T-cell (primary cell): ENCODE measurements at regions not wholly inside any gene's neighbourhood (a gene's known extent, or its start where the extent isn't known, plus 50 kb on each side); places are given as distances from the start of the nearest gene placed in this dataset.

Experiments used
- ATAC-seq, 4 experiments: fragments of 200-7000 bp in 3 of 4; fragments of 150-1000 bp in 1 of 4; cut with Tn5 transposase; replicated peaks in 1 of 4; 1 replicate in 3 of 4; 2 replicates in 1 of 4; pipeline ENCODE4 v1.10.0; 2021; ENCODE audit warnings: moderate library complexity in 3 of 4, mild to moderate bottlenecking in 2 of 4, moderate number of reproducible peaks in 1 of 4
- CTCF ChIA-PET, 2 donors: fragments of 300-600 bp; sonication (Branson Sonifier 250); formaldehyde crosslinking; loops; one replicate each; lab custom pipeline; 2022; ENCODE audit warnings: antibody characterized with exemption in 2 of 2; lab: Charles Lee
- POLR2A ChIA-PET, 2 donors: fragments of 300-600 bp; sonication (Branson Sonifier 250); formaldehyde crosslinking; loops; one replicate each; lab custom pipeline; 2022; ENCODE audit warnings: antibody characterized with exemption in 2 of 2; lab: Charles Lee
- DNase-seq, 35 experiments: peaks; one replicate each; pipeline versions ENCODE4 v3.0.0 to v3.0.0-alpha.2; 2013 to 2023
- H3K27ac ChIP-seq: one replicate; pipeline ENCODE4 v1.5.1; 2013; ENCODE audit warnings: low read length
- H3K27me3 ChIP-seq, 2 experiments: replicated peaks in 1 of 2; 1 replicate in 1 of 2; 2 replicates in 1 of 2; pipeline versions ENCODE4 v1.6.1 to v1.7.0; 2013; ENCODE audit warnings: low read length in 1 of 2, mixed read lengths in 1 of 2; ENCODE audit not compliant: control insufficient read depth in 2 of 2, insufficient read depth in 2 of 2; ENCODE audit errors: extremely low read depth in 1 of 2
- H3K36me3 ChIP-seq, 2 donors: 1 replicate in 1 of 2; 2 replicates in 1 of 2; pipeline versions ENCODE4 v1.6.1 to v1.7.0; 2013; ENCODE audit warnings: low read length in 1 of 2; ENCODE audit not compliant: control insufficient read depth in 2 of 2, insufficient read depth in 1 of 2; ENCODE audit errors: extremely low read depth in 1 of 2
- H3K4me1 ChIP-seq, 2 experiments: 1 replicate in 1 of 2; 2 replicates in 1 of 2; pipeline versions ENCODE4 v1.6.1 to v1.7.0; 2013; ENCODE audit warnings: low read length in 2 of 2, mixed read lengths in 1 of 2; ENCODE audit not compliant: insufficient read depth in 2 of 2, control insufficient read depth in 1 of 2; ENCODE audit errors: extremely low read depth in 1 of 2
- H3K4me3 ChIP-seq, 2 donors: 1 replicate in 1 of 2; 2 replicates in 1 of 2; pipeline versions ENCODE4 v1.5.1 to v1.7.0; 2013; ENCODE audit warnings: mild to moderate bottlenecking in 2 of 2, low read length in 1 of 2, moderate library complexity in 1 of 2; ENCODE audit not compliant: control insufficient read depth in 1 of 2; ENCODE audit errors: extremely low read depth in 1 of 2
- H3K9me3 ChIP-seq: 2 replicates; pipeline ENCODE4 v1.7.0; 2013
- H3K27ac Mint-ChIP-seq, 2 donors: one replicate each; pipeline ENCODE4 v1.8.0; 2020 to 2021; ENCODE audit warnings: mild to moderate bottlenecking in 2 of 2, mixed read lengths in 2 of 2
- H3K27me3 Mint-ChIP-seq, 2 donors: one replicate each; pipeline ENCODE4 v1.8.0; 2021 to 2022; ENCODE audit warnings: mixed read lengths in 2 of 2
- H3K36me3 Mint-ChIP-seq: one replicate; pipeline ENCODE4 v1.8.0; 2021; ENCODE audit warnings: mixed read lengths
- H3K4me1 Mint-ChIP-seq, 3 donors: one replicate each; pipeline ENCODE4 v1.8.0; 2020 to 2022; ENCODE audit warnings: mixed read lengths in 3 of 3, mild to moderate bottlenecking in 1 of 3
- H3K4me3 Mint-ChIP-seq, 3 donors: one replicate each; pipeline ENCODE4 v1.8.0; 2020 to 2022; ENCODE audit warnings: mild to moderate bottlenecking in 3 of 3, mixed read lengths in 3 of 3, moderate library complexity in 3 of 3
- H3K9me3 Mint-ChIP-seq, 3 donors: one replicate each; pipeline ENCODE4 v1.8.0; 2020 to 2022; ENCODE audit warnings: mixed read lengths in 3 of 3
- WGBS: methylation state at CpG from one replicate; pipeline ENCODE4 v1.1.5; 2013; ENCODE audit warnings: missing lambda C conversion rate; ENCODE audit not compliant: insufficient coverage; 5-methylcytosine and 5-hydroxymethylcytosine counted together

DNA sequence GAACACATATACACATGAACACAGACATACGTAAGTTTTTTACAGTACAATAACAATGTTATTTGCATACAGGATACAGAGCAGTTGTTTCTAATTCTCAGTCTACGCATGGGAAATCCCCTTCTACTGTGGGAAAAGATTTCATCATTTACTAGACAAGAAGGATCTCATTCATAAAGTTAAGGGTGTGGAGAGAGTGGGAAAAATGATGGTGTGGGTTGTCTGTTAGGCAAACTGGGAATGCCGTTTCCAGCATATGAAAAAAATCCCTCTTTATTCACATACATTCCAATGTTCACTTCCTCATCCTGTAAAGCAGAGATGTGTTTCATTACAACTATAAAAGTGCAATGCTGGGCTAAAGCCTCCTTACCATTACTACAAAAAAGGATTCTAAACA is 120.9 kb downstream of the SINHCAF start:
- Mint-ChIP-seq H3K4me1 (peaks cover 8 to 14% (median 9%) of the 10 kb centered on the region in 3 donors), H3K4me3 (no peak overlapping the region), H3K27ac (no peak overlapping the region), H3K27me3 (peaks cover 8 to 17% of the 10 kb centered on the region in 2 donors), H3K36me3 (no peaks in the 10 kb centered on the region), H3K9me3 (no peaks in the 10 kb centered on the region)
- CTCF ChIA-PET = no interaction called here
- no peaks in the 10 kb centered on the region for H3K27me3 ChIP-seq
- DNase-seq = peak in 1 of 35 experiments; percentile 25
- no peak overlapping the region for H3K4me3 ChIP-seq
- no CpG with 5 or more reads among the region's 3 CpGs for WGBS
- peak in 1 of 4 experiments; percentile 73 for ATAC-seq
- H3K9me3 ChIP-seq = no peaks in the 10 kb centered on the region
- POLR2A ChIA-PET = no interaction called here
- no peaks in the 10 kb centered on the region for H3K4me1 ChIP-seq
- no peak overlapping the region for H3K27ac ChIP-seq
- H3K36me3 ChIP-seq = no peaks in the 10 kb centered on the region

DNA sequence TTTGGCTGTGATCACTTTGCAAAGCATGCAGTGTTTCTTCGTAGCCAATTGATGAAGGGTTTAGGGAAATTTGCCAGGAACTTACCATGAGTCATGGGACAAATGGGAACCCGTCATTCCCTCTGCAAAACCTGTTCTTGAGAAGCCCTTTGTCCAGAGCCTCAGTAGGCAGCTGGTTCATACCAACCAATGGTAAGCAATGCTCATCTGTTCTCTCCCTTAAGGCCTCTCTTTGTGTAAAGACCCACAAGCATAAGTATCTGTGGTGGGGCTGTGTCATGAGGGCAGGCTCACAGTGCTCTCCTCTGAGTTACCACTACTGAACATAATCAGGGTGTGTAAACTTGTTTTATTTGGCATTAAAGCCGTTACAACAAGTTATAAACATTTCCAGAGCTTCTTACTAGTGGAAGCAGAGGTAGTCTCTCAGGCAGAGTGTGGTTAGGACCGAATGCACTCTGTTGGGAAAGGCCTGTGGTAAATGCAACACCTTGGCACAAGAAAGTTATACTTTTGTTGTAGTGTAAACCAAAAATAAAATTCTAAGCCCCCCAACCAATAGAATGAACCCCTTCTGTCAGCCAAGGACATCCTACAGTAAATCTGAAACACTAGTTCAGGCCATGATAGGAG is 119.8 kb downstream of the SINHCAF start:
- peaks cover 8 to 15% of the 10 kb centered on the region in 2 donors for H3K27me3 Mint-ChIP-seq
- H3K9me3 ChIP-seq = no peaks in the 10 kb centered on the region
- no peaks in the 10 kb centered on the region for H3K9me3 Mint-ChIP-seq
- H3K4me3 Mint-ChIP-seq = no peak overlapping the region
- H3K27me3 ChIP-seq = no peaks in the 10 kb centered on the region
- no peak overlapping the region for H3K27ac Mint-ChIP-seq
- no peak overlapping the region for H3K4me3 ChIP-seq
- no peak overlapping the region for H3K27ac ChIP-seq
- peaks cover 8 to 14% (median 9%) of the 10 kb centered on the region in 3 donors for H3K4me1 Mint-ChIP-seq
- DNase-seq (no peak), ATAC-seq (no peak)
- ChIA-PET CTCF (no interaction called here), POLR2A (no interaction called here)
- H3K4me1 ChIP-seq = no peaks in the 10 kb centered on the region
- 69% methylated on average over 2 of the region's 4 CpGs for WGBS
- no peaks in the 10 kb centered on the region for H3K36me3 Mint-ChIP-seq
- H3K36me3 ChIP-seq = no peaks in the 10 kb centered on the region

DNA sequence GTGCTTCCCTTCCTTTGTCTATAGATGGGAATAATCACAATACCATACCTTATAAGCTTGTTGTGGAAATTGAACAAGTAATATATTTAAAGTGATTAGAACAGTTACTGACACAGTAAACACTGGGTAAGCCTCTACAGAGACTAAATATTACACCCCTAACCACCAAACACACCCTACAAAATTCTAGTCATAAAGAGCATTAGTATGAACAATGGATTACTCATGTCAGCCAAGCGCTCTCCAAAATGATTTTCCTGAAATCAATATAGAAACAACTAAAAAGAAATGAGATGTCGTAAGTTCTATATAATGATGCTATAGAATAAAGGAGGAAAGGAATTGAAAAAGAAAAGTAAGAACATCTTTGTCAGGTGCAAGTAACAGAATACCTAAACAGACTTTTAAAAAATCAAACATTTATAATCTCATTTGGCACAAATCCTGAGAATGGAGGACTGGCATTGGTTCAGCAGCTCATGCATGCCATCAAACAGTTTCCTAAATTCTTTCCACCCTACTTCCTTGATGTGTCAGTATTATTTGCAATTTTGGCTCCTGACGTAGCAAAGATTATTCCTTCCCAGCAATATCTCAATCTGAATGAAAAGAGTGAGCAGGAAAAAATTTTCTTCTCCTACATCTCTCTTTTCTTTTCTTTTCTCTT is 118.0 kb downstream of the SINHCAF start:
- CTCF ChIA-PET = no interaction called here

DNA sequence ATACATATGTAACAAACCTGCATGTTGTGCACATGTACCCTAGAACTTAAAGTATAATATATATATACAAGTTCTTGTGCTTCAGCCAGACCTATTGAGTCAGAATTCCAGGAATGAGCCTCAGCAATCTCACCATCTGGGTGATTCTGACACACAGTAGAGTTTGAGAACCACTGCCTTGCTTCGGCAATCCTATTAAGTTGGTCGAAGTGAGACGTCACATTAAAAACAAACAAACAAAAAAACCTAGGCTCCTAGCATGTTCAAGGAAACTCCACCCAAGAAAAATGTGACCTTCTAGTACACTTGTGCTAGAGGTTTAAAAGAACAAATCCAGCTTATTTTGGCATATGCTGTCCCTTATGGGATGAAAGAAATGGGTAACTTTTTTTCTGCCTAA is 115.8 kb downstream of the SINHCAF start:
- Histone ChIP-seq H3K27ac (no peak overlapping the region), H3K27me3 (peaks cover 0 to 4% of the 10 kb centered on the region in 2 experiments), H3K9me3 (no peaks in the 10 kb centered on the region), H3K4me3 (no peak overlapping the region), H3K4me1 (no peaks in the 10 kb centered on the region), H3K36me3 (no peaks in the 10 kb centered on the region)
- POLR2A ChIA-PET = no interaction called here
- H3K27ac Mint-ChIP-seq = no peak overlapping the region
- DNase-seq = no peak
- H3K9me3 Mint-ChIP-seq = no peaks in the 10 kb centered on the region
- no peak for ATAC-seq
- WGBS = no CpG with 5 or more reads among the region's 3 CpGs
- CTCF ChIA-PET = no interaction called here
- H3K4me3 Mint-ChIP-seq = no peak overlapping the region
- H3K4me1 Mint-ChIP-seq = peaks cover under 1 to 2% (median 1%) of the 10 kb centered on the region in 3 donors
- H3K27me3 Mint-ChIP-seq = peaks cover 0 to 4% of the 10 kb centered on the region in 2 donors
- no peaks in the 10 kb centered on the region for H3K36me3 Mint-ChIP-seq

More for the DNA sequence above, 118.0 kb downstream of the SINHCAF start:
- no peak for ATAC-seq
- H3K36me3 ChIP-seq = no peaks in the 10 kb centered on the region
- peaks cover 8 to 12% (median 9%) of the 10 kb centered on the region in 3 donors for H3K4me1 Mint-ChIP-seq
- H3K27ac Mint-ChIP-seq = no peak overlapping the region
- DNase-seq = no peak
- no peaks in the 10 kb centered on the region for H3K27me3 ChIP-seq
- no peaks in the 10 kb centered on the region for H3K4me1 ChIP-seq
- H3K27me3 Mint-ChIP-seq = peaks cover 3 to 8% of the 10 kb centered on the region in 2 donors
- H3K36me3 Mint-ChIP-seq = no peaks in the 10 kb centered on the region
- H3K4me3 ChIP-seq = no peak overlapping the region
- no peak overlapping the region for H3K27ac ChIP-seq
- H3K9me3 Mint-ChIP-seq = no peaks in the 10 kb centered on the region
- no peaks in the 10 kb centered on the region for H3K9me3 ChIP-seq
- WGBS = no CpG with 5 or more reads among the region's 3 CpGs
- POLR2A ChIA-PET = no interaction called here
- H3K4me3 Mint-ChIP-seq = no peak overlapping the region

DNA sequence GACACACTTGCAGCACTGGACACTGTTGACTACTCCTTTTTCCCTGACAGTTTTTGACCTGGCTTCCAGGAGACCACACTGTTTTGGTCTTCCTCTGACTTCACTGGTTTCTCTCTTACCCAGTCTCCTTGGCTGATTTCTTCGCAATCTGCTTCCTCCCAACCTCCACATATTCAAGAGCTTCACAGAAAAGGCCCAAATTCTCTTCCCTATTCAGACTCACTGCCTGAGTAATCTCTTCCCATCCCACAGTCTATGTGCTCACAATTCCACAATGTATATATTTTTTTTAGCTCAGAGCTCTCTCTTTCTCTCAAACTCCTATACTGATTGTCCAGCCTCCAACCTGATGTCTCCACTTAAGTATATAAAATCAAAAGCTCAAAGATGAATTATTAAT is 115.4 kb downstream of the SINHCAF start:
- Mint-ChIP-seq H3K36me3 (no peaks in the 10 kb centered on the region), H3K27me3 (peaks cover 2 to 4% of the 10 kb centered on the region in 2 donors), H3K4me1 (no peaks in the 10 kb centered on the region), H3K4me3 (no peak overlapping the region), H3K9me3 (no peaks in the 10 kb centered on the region), H3K27ac (no peak overlapping the region)
- ChIA-PET POLR2A (no interaction called here), CTCF (interaction anchor here in 1 of 2 donors (0.6 kb wide), 1 partner anchor 1526 kb away, joined by 3 read pairs; no protein-coding TSS in a partner anchor)
- no peaks in the 10 kb centered on the region for H3K9me3 ChIP-seq
- DNase-seq (no peak), ATAC-seq (no peak)
- no peaks in the 10 kb centered on the region for H3K36me3 ChIP-seq
- H3K27ac ChIP-seq = no peak overlapping the region
- WGBS = 91% methylated on average over 1 of the region's 1 CpG
- H3K27me3 ChIP-seq = peaks cover 0 to 5% of the 10 kb centered on the region in 2 experiments
- H3K4me3 ChIP-seq = no peak overlapping the region
- H3K4me1 ChIP-seq = no peaks in the 10 kb centered on the region

DNA sequence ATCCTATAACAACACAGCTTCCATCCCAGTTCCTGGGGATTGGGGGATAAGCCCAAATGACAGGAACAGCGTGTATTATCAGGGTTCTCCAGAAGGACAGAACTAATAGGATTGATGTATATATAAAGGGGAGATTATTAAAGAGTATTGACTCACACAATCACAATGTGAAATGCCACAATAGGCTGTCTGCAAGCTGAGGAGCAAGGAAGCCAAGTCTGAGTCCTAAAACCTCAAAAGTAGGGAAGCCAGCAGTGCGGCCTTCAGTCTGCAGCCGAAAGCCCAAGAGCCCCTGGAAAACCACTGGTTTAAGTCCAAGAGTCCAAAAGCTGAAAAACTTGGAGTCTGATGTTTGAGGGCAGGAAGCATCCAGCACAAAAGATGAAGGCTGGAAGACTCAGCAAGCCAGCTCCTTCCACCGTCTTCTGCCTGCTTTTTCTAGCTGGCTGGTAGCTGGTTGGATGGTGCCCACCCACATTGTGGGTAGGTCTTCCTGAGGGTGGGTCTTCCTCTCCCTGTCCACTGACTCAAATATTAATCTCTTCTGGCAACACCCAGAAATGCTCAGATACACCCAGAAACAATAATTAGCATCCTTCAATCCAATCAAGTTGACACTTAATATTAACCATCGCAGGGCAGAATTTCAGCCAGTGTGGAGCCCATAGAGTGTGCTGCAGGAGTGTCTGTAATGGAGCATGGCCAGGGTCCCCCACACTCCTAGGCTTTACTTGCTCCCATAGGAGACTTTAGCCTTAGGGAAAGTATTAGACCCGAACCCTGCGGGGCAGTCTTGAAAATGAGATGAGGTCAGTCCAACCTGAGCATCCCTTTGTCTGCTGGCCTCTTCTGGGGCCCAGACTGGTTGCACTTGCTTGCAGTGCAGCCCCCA is 111.1 kb downstream of the SINHCAF start:
- Histone ChIP-seq H3K4me3 (no peak overlapping the region), H3K27me3 (peaks cover 0 to 27% of the 10 kb centered on the region in 2 experiments), H3K9me3 (no peaks in the 10 kb centered on the region), H3K4me1 (no peaks in the 10 kb centered on the region), H3K36me3 (no peaks in the 10 kb centered on the region), H3K27ac (no peak overlapping the region)
- WGBS = 78% methylated on average over 4 of the region's 7 CpGs
- peaks cover 7 to 13% of the 10 kb centered on the region in 2 donors for H3K27me3 Mint-ChIP-seq
- H3K4me3 Mint-ChIP-seq = no peak overlapping the region
- CTCF ChIA-PET = no interaction called here
- no peak overlapping the region for H3K27ac Mint-ChIP-seq
- POLR2A ChIA-PET = no interaction called here
- no peak for DNase-seq
- no peaks in the 10 kb centered on the region for H3K9me3 Mint-ChIP-seq
- H3K4me1 Mint-ChIP-seq = no peaks in the 10 kb centered on the region
- no peaks in the 10 kb centered on the region for H3K36me3 Mint-ChIP-seq
- no peak for ATAC-seq
